Endothelial cell of umbilical vein (primary cell): ENCODE measurements at regions not wholly inside any gene's neighbourhood (a gene's known extent, or its start where the extent isn't known, plus 50 kb on each side); places are given as distances from the start of the nearest gene placed in this dataset.

Experiments used
- BruUV-seq: library from RNA; stranded (reverse); fragments of 400-500 nt; replicated peaks from 2 replicates; lab custom pipeline; 2021; lab: Mats Ljungman, UMichigan
- CTCF ChIA-PET: fragments of 300-600, 350-600 bp; sonication (Branson Sonifier 250); formaldehyde crosslinking; loops from one replicate; lab custom pipeline; 2021; ENCODE audit warnings: antibody characterized with exemption, inconsistent platforms; lab: Charles Lee
- POLR2A ChIA-PET: fragments of 300-600, 350-600 bp; sonication (Branson Sonifier 250); formaldehyde crosslinking; loops from one replicate; lab custom pipeline; 2021; ENCODE audit warnings: antibody characterized with exemption, inconsistent platforms; lab: Charles Lee
- DNase-seq: peaks from one replicate; pipeline ENCODE4 v3.0.0-alpha.2; 2011; ENCODE audit warnings: low read depth, low spot score
- FAIRE-seq: peaks from 2 replicates; lab custom pipeline; 2011; peaks lifted over from hg19 to GRCh38; lab: Jason Lieb, UNC
- H2AFZ ChIP-seq: 2 replicates; pipeline ENCODE4 v1.6.0; 2012; ENCODE audit warnings: low read depth, low read length, control low read depth, inconsistent platforms
- H3K27ac ChIP-seq: 2 replicates; pipeline ENCODE4 v1.5.1; 2011; ENCODE audit warnings: low read depth, mild to moderate bottlenecking, control low read depth, low read length, moderate library complexity; ENCODE audit not compliant: insufficient read depth
- H3K27me3 ChIP-seq, 2 experiments: 2 replicates each; pipeline versions ENCODE4 v1.6.0 to v1.6.1; 2011; ENCODE audit warnings: low read length in 2 of 2, mixed read lengths in 1 of 2; ENCODE audit not compliant: control insufficient read depth in 2 of 2, insufficient read depth in 2 of 2
- H3K36me3 ChIP-seq, 2 experiments: 2 replicates in 1 of 2; 3 replicates in 1 of 2; pipeline ENCODE4 v1.5.1; 2011; ENCODE audit warnings: low read length in 2 of 2, mild to moderate bottlenecking in 1 of 2, moderate library complexity in 1 of 2; ENCODE audit not compliant: control insufficient read depth in 2 of 2, insufficient read depth in 2 of 2; ENCODE audit errors: extremely low read depth in 1 of 2
- H3K4me1 ChIP-seq: 3 replicates; pipeline ENCODE4 v1.5.1; 2011; ENCODE audit warnings: mild to moderate bottlenecking, low read length; ENCODE audit not compliant: control insufficient read depth, insufficient read depth; ENCODE audit errors: extremely low read depth
- H3K4me2 ChIP-seq: 2 replicates; pipeline ENCODE4 v1.6.1; 2011; ENCODE audit warnings: low read length, control low read depth, mixed read lengths; ENCODE audit not compliant: insufficient read depth
- H3K4me3 ChIP-seq, 3 experiments: fragments of 200-600 bp in 1 of 3; sonication (generic), shearing (Covaris generic) in 1 of 3; replicated peaks in 1 of 3; 2 replicates each; pipeline ENCODE4 v1.5.1; 2011 to 2016; ENCODE audit warnings: control low read depth in 3 of 3, low read length in 3 of 3, mild to moderate bottlenecking in 2 of 3, inconsistent platforms in 1 of 3, low read depth in 1 of 3, moderate library complexity in 1 of 3; ENCODE audit not compliant: insufficient read depth in 1 of 3
- H3K79me2 ChIP-seq: 2 replicates; pipeline ENCODE4 v1.6.0; 2012; ENCODE audit warnings: low read length, inconsistent platforms; ENCODE audit not compliant: control insufficient read depth, insufficient read depth
- H3K9ac ChIP-seq: replicated peaks from 2 replicates; pipeline ENCODE3; 2011; ENCODE audit warnings: low read length, control low read depth; ENCODE audit not compliant: insufficient read depth; ENCODE audit errors: extremely low read depth
- H3K9me1 ChIP-seq: replicated peaks from 3 replicates; pipeline ENCODE4 v1.6.0; 2011; ENCODE audit warnings: mild to moderate bottlenecking, low read length; ENCODE audit not compliant: control insufficient read depth, insufficient read depth; ENCODE audit errors: extremely low read depth
- H3K9me3 ChIP-seq: replicated peaks from 2 replicates; pipeline ENCODE4 v1.5.1; 2012; ENCODE audit warnings: low read length, inconsistent platforms; ENCODE audit not compliant: control insufficient read depth, insufficient read depth
- H4K20me1 ChIP-seq: replicated peaks from 2 replicates; pipeline ENCODE3; 2011; ENCODE audit warnings: mild to moderate bottlenecking, low read length; ENCODE audit not compliant: control insufficient read depth, insufficient read depth; ENCODE audit errors: extremely low read depth
- EZH2 ChIP-seq: IDR thresholded peaks from 2 replicates; pipeline ENCODE4 v1.6.1; 2012; ENCODE audit warnings: borderline replicate concordance, low read depth, mild to moderate bottlenecking, moderate library complexity, low read length, inconsistent platforms; ENCODE audit not compliant: severe bottlenecking
- FOS ChIP-seq: IDR thresholded peaks from 2 replicates; pipeline ENCODE4 v1.6.1; 2011; ENCODE audit warnings: mild to moderate bottlenecking, low read length, moderate library complexity, borderline replicate concordance; ENCODE audit not compliant: insufficient read depth
- GATA2 ChIP-seq: IDR thresholded peaks from 2 replicates; pipeline ENCODE4 v1.7.0; 2011; ENCODE audit warnings: low read depth, mild to moderate bottlenecking, moderate library complexity, mixed read lengths, low read length; ENCODE audit not compliant: insufficient read length, insufficient read depth
- JUN ChIP-seq: IDR thresholded peaks from 2 replicates; pipeline ENCODE4 v1.6.1; 2011; ENCODE audit warnings: borderline replicate concordance, low read depth; ENCODE audit not compliant: insufficient read length, insufficient read depth
- MYC ChIP-seq: IDR thresholded peaks from one replicate; pipeline ENCODE4 v1.6.1; 2011; ENCODE audit warnings: mild to moderate bottlenecking, low read depth, low read length
- POLR2A ChIP-seq: IDR thresholded peaks from 2 replicates; pipeline ENCODE4 v1.6.1; 2012; ENCODE audit warnings: low read depth, mild to moderate bottlenecking, control low read depth, low read length
- POLR2AphosphoS5 ChIP-seq: IDR thresholded peaks from 2 replicates; pipeline ENCODE4 v1.6.1; 2012; ENCODE audit warnings: low read depth, mild to moderate bottlenecking, control low read depth, low read length, moderate library complexity; ENCODE audit not compliant: insufficient read depth
- dilution Hi-C: fragments of 300-500 bp; cut with MboI; formaldehyde crosslinking; loops from one replicate; pipeline ENCODE4 v1.15.0; 2019; ENCODE audit warnings: low sequenced_read_pairs; ENCODE audit not compliant: extremely low pct_ligation_motif_present
- intact Hi-C: fragments of 100-400 bp; cut with micrococcal nuclease; formaldehyde crosslinking; loops from one replicate; pipeline ENCODE4 v1.10.0; 2022
- TF ChIP-seq, protein P1 (sequence below): IDR thresholded peaks from 2 replicates; pipeline ENCODE4 v1.6.1; 2011; ENCODE audit not compliant: insufficient read depth, insufficient read length
- TF ChIP-seq, protein P2 (sequence below), 2 donors: IDR thresholded peaks; 1 replicate in 1 of 2; 2 replicates in 1 of 2; pipeline ENCODE4 v1.5.1; 2011; ENCODE audit warnings: low read length in 2 of 2, mild to moderate bottlenecking in 2 of 2, moderate library complexity in 2 of 2, control low read depth in 1 of 2, inconsistent platforms in 1 of 2, low read depth in 1 of 2; ENCODE audit not compliant: insufficient read depth in 1 of 2; ENCODE audit errors: extremely low read depth in 1 of 2

DNA sequence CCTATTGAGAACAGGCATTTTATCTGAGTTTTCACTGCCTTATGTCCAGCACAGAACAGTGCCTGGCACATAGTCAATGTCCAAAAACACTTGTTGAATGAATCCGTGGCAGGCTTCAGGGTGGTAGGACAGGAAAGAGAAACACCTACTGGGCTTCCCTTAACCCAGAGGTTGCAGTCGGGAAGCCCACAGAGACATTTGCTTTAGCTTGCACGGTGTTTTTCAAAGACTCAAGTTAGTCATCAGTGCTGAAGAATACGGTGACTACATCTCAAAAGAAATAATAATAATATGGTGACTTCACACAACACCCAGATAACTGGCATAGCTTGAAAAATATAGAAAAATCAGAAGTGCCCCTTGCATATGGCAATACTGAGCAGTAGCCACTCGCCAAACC, 160.4 kb downstream of the CD83 start:
- BruUV-seq, result no TSS peak
- no peak overlapping the region for H3K27ac ChIP-seq
- H3K79me2 ChIP-seq, result no peaks in the 10 kb centered on the region
- intact Hi-C loops, result no loop called here
- H4K20me1 ChIP-seq, result no peaks in the 10 kb centered on the region
- dilution Hi-C loops, result no loop called here
- peaks cover 13% of the 10 kb centered on the region for H3K9me3 ChIP-seq
- no peak overlapping the region for H3K4me3 ChIP-seq
- no peak overlapping the region for H2AFZ ChIP-seq
- no peaks in the 10 kb centered on the region for H3K27me3 ChIP-seq
- H3K4me2 ChIP-seq, result no peak overlapping the region
- DNase-seq (no peak), FAIRE-seq (no peak)
- ChIA-PET POLR2A (no interaction called here), CTCF (no interaction called here)
- TF ChIP-seq GATA2 (no peak), MYC (no peak), POLR2A (no peak), FOS (no peak), POLR2AphosphoS5 (no peak), EZH2 (no peak), JUN (no peak)
- TF ChIP-seq, protein P1, sequence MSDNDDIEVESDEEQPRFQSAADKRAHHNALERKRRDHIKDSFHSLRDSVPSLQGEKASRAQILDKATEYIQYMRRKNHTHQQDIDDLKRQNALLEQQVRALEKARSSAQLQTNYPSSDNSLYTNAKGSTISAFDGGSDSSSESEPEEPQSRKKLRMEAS, result no peak
- TF ChIP-seq, protein P2, sequence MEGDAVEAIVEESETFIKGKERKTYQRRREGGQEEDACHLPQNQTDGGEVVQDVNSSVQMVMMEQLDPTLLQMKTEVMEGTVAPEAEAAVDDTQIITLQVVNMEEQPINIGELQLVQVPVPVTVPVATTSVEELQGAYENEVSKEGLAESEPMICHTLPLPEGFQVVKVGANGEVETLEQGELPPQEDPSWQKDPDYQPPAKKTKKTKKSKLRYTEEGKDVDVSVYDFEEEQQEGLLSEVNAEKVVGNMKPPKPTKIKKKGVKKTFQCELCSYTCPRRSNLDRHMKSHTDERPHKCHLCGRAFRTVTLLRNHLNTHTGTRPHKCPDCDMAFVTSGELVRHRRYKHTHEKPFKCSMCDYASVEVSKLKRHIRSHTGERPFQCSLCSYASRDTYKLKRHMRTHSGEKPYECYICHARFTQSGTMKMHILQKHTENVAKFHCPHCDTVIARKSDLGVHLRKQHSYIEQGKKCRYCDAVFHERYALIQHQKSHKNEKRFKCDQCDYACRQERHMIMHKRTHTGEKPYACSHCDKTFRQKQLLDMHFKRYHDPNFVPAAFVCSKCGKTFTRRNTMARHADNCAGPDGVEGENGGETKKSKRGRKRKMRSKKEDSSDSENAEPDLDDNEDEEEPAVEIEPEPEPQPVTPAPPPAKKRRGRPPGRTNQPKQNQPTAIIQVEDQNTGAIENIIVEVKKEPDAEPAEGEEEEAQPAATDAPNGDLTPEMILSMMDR (IDR thresholded peaks at IDR 0.05; ENCODE audit: extremely low read depth in 1 of 2, insufficient read depth in 1 of 2, low read depth in 1 of 2, low read length in 2 of 2), result no peak
- no peaks in the 10 kb centered on the region for H3K4me1 ChIP-seq
- H3K9me1 ChIP-seq, result no peaks in the 10 kb centered on the region
- H3K9ac ChIP-seq, result no peak overlapping the region
- H3K36me3 ChIP-seq, result no peaks in the 10 kb centered on the region
